HUES48 (cell line): ENCODE measurements at regions not wholly inside any gene's neighbourhood (a gene's known extent, or its start where the extent isn't known, plus 50 kb on each side); places are given as distances from the start of the nearest gene placed in this dataset.

Experiments
- H3K27ac ChIP-seq: one replicate; pipeline ENCODE4 v1.7.0; 2013; ENCODE audit warnings: low read depth, low read length, inconsistent platforms
- H3K27me3 ChIP-seq: 2 replicates; pipeline ENCODE4 v1.6.1; 2013; ENCODE audit warnings: mild to moderate bottlenecking, low read length; ENCODE audit not compliant: control insufficient read depth, insufficient read depth
- H3K36me3 ChIP-seq: 2 replicates; pipeline ENCODE4 v1.6.1; 2013; ENCODE audit warnings: low read length; ENCODE audit not compliant: control insufficient read depth, insufficient read depth
- H3K4me1 ChIP-seq: 2 replicates; pipeline ENCODE4 v1.6.1; 2013; ENCODE audit warnings: mild to moderate bottlenecking, low read length; ENCODE audit not compliant: control insufficient read depth, insufficient read depth
- H3K4me3 ChIP-seq: 2 replicates; pipeline ENCODE4 v1.5.1; 2013; ENCODE audit warnings: mild to moderate bottlenecking, low read depth, low read length
- H3K9ac ChIP-seq: 2 replicates; pipeline ENCODE4 v1.6.1; 2013; ENCODE audit warnings: mild to moderate bottlenecking, low read depth, low read length, moderate library complexity
- H3K9me3 ChIP-seq: 2 replicates; pipeline ENCODE4 v1.6.1; 2013; ENCODE audit warnings: low read length; ENCODE audit not compliant: control insufficient read depth, insufficient read depth

DNA sequence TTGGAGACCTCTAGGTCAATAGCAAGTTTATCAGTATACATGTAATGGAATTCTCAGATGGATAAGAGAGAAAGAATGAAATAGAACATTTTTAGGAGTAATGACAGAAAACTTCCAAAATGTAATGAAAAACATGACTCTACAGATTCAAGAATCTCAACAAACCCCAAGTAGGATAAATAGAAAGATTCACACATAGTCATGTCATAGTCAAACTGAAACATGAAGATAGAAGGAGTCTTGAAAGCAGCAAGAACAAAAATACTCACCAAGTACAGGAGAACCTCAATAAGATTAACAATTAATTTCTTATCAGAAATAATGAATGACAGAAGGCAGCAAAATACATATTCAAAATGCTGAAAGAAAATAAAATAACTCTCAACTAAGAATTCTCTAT, 164.5 kb downstream of the SPATA31D1 start:
- Histone ChIP-seq H3K9ac (no peak overlapping the region), H3K4me1 (peaks cover 4% of the 10 kb centered on the region; the same call in 1 of the 2 replicates), H3K36me3 (no peaks in the 10 kb centered on the region), H3K27ac (no peak overlapping the region), H3K27me3 (no peaks in the 10 kb centered on the region), H3K9me3 (no peaks in the 10 kb centered on the region), H3K4me3 (no peak overlapping the region)

DNA sequence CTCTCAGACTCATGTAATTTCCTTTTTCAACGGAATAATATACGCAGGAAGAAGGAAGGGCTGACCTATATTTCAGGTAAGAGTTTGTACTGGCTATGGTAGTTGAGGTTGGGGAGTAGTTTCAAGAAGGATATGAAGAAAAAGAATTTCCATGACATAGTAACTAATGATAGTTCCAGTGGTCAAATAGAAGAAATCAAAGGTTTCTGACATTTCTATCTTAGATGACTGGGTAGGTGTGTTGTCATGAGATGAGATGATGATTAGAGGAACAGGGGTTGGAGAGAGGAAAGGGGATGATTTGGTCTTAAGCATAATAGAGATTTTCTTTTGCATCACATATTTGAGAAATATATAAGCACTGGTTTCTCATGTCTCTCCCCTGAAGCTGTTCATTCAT, 166.0 kb downstream of the SPATA31D1 start:
- Histone ChIP-seq H3K9ac (no peak overlapping the region), H3K27ac (no peak overlapping the region), H3K27me3 (no peaks in the 10 kb centered on the region), H3K36me3 (no peaks in the 10 kb centered on the region), H3K4me1 (peaks cover 5% of the 10 kb centered on the region; the same call in 1 of the 2 replicates), H3K9me3 (no peaks in the 10 kb centered on the region), H3K4me3 (no peak overlapping the region)

DNA sequence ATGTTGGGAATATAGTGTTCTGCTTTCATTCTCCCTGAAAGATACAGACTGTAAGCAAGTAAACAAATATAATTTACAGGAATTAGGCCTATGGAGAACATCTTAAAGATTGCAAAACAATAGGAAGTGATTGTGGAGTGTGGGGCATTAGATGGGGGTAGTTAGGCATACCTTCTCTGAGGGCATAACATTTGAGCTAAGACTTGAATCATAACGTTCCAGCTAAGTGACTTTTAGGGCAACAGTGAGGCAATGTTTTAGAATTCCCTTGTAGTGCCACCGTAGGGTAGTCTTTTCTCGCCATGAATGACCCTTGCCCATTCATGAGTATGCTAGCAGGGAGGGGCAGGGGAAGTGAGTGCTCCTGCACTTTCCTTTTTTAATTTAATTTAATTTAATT, 173.3 kb downstream of the SPATA31D1 start:
- no peak overlapping the region for H3K27ac ChIP-seq
- no peak overlapping the region for H3K9ac ChIP-seq
- H3K27me3 ChIP-seq, result no peaks in the 10 kb centered on the region
- H3K4me1 ChIP-seq, result peaks cover 5% of the 10 kb centered on the region; the same call in 1 of the 2 replicates
- no peaks in the 10 kb centered on the region for H3K36me3 ChIP-seq
- no peak overlapping the region for H3K4me3 ChIP-seq
- H3K9me3 ChIP-seq, result no peaks in the 10 kb centered on the region

DNA sequence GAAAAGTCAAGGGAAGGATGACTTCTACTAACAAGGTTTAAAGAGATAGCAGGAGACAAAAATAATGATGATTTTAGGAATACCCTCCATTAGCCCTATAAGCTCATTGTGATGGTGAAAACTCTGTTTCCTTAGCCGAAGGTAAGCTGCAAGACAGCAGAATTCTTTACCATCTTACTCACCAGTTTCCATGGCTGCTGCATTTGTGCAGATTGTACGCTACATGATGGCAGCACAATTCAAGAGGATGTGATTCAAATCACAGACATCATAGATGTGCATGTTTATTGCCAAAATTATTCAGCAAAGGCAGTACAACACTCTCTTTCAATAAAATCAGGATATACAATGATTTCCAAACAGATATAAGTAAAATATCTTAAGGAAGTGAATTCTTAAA, 175.6 kb downstream of the SPATA31D1 start:
- Histone ChIP-seq H3K4me3 (no peak overlapping the region), H3K4me1 (no peaks in the 10 kb centered on the region), H3K27ac (no peak overlapping the region), H3K9ac (no peak overlapping the region), H3K27me3 (no peaks in the 10 kb centered on the region), H3K36me3 (no peaks in the 10 kb centered on the region), H3K9me3 (no peaks in the 10 kb centered on the region)

DNA sequence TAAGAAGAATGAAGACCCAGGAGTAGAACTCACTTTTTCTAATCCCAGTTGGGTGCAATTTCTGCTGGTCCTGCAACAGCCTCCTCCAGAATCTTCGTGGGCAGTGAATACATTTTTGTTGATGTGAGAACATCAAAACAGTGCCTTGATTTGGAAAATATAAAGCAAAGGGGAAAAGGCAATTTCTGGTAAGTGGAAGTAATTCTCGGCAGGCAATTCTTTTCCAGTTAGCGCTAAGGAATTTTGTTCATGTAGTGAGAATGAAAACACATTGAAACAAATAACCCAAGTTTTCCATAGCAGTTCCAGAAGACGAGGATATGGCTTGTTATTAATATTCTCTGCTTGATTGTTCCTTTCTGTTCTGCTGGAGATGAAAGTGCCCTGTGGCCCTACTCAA, 178.7 kb downstream of the SPATA31D1 start:
- Histone ChIP-seq H3K36me3 (no peaks in the 10 kb centered on the region), H3K4me1 (peaks cover 18% of the 10 kb centered on the region), H3K4me3 (no peak overlapping the region), H3K9me3 (no peaks in the 10 kb centered on the region), H3K27me3 (no peaks in the 10 kb centered on the region), H3K9ac (no peak overlapping the region), H3K27ac (no peak overlapping the region)

DNA sequence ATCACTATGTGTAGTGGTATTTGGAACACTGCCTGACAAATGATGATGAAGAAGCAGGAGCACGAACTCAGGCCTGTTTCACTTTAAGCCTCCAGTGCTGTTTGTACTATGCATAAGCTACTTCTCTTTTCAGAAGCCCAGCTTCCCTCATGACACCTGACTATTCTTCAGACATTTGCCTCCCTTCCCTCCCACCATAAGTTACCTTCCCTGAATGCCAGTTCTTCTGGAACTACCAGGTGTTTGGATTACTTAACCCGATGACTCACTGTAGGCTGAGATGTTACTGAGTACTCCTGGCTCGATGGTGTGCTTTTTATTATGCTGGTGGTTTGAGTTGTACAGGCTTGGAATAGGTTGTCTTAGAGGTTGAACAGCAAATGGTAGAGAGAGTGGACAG, 180.0 kb downstream of the SPATA31D1 start:
- no peaks in the 10 kb centered on the region for H3K36me3 ChIP-seq
- no peak overlapping the region for H3K4me3 ChIP-seq
- H3K27ac ChIP-seq, result no peak overlapping the region
- H3K9me3 ChIP-seq, result no peaks in the 10 kb centered on the region
- H3K27me3 ChIP-seq, result no peaks in the 10 kb centered on the region
- H3K4me1 ChIP-seq, result peaks cover 18% of the 10 kb centered on the region
- H3K9ac ChIP-seq, result no peak overlapping the region

DNA sequence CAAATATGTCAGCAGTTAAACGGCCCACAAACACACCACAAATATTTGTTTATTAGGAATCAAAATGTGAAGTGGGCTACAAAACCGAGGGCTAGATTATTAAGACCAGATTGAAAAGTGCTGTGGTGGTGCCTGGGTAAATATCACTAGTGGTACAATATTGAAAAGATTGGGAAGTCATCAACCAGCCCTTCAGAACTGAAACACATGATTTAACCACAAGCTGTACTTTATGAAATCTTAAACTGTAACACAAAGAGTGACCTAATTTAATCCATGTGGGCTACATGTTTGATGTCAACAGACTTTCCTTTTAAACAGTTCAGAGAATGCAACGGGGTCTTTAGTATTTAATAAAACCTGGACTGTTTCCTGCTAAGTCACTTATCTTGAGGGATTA, 182.3 kb downstream of the SPATA31D1 start:
- Histone ChIP-seq H3K27ac (peak overlapping the region; percentile 66), H3K4me3 (no peak overlapping the region), H3K4me1 (peaks cover 18% of the 10 kb centered on the region), H3K27me3 (no peaks in the 10 kb centered on the region), H3K9me3 (no peaks in the 10 kb centered on the region), H3K36me3 (no peaks in the 10 kb centered on the region), H3K9ac (no peak overlapping the region)

DNA sequence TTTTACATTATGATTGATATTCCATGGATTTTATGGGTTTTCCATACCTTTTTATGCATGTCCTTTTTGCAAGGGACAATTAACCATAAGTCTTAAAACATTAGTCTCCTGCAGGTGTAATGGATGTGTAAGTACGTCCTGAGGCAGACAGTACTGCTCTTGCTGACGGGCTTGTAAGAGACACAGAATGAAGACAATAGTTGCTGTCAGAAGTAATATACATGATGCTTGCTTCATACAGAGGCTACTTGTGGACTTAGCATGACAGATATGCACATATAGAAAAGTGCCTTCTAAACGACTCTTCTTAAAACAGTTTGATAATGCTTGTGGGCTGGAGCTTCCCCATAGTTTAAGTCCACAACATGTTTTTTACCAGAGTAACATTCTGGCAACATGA, 182.7 kb downstream of the SPATA31D1 start:
- Histone ChIP-seq H3K4me1 (peaks cover 18% of the 10 kb centered on the region), H3K9ac (no peak overlapping the region), H3K27ac (no peak overlapping the region), H3K27me3 (no peaks in the 10 kb centered on the region), H3K36me3 (no peaks in the 10 kb centered on the region), H3K4me3 (no peak overlapping the region), H3K9me3 (no peaks in the 10 kb centered on the region)

DNA sequence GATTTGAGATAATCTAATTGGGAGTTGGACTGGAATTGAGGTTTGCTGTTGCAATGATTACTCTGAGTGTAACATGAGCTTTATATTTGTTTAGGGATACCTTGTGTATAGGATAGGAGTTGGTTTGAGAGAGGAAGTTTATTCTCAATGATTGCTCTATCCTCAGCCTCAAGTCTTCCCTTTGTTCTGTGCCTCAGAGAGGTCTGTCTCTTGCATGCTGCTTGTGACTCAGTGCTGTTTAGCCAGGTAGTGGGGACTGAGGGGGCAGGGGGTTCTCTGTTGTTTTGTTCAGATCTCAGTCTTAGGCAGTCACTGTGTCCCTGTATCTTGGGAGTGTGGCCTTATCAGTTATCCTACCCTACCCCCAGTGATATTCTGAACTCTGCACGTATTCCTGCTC, 192.1 kb downstream of the SPATA31D1 start:
- no peaks in the 10 kb centered on the region for H3K36me3 ChIP-seq
- peaks cover 10% of the 10 kb centered on the region for H3K4me1 ChIP-seq
- no peak overlapping the region for H3K9ac ChIP-seq
- no peak overlapping the region for H3K4me3 ChIP-seq
- H3K27ac ChIP-seq, result no peak overlapping the region
- H3K9me3 ChIP-seq, result no peaks in the 10 kb centered on the region
- H3K27me3 ChIP-seq, result no peaks in the 10 kb centered on the region

DNA sequence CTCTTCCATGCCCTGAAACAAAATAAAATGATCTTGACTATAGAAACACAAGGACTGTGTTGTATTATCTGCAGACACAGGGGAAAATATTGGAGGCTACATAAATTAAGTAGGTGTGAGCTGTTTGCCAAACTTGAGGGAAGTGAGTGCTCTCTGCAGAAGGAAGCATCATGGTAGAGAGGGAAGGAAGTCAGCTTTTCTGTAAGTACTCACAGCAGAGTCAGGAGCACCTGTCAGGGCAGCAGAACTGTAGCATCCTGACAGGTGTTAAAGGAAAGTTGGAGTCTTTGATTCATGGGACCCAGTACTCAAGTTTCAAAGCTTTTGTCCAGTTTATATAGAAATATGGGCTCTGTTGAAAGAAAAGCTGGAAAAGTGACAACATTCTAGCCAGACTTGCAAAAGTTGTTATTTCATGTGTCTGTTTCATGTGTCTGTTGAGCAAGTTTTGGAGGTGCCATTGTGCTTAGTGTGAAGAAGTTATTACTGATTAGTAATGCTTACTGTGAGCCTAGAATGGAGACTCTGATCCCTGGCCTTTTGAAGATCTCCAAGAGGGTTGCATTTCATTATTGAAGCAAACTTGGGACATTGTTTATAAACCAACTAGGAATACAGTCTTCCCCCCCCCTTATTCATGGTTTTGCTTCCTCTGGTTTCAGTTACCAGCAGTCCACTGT, 194.7 kb downstream of the SPATA31D1 start:
- Histone ChIP-seq H3K36me3 (no peaks in the 10 kb centered on the region), H3K4me3 (no peak overlapping the region), H3K27me3 (no peaks in the 10 kb centered on the region), H3K9me3 (no peaks in the 10 kb centered on the region), H3K27ac (no peak overlapping the region), H3K9ac (no peak overlapping the region), H3K4me1 (peaks cover 10% of the 10 kb centered on the region)

DNA sequence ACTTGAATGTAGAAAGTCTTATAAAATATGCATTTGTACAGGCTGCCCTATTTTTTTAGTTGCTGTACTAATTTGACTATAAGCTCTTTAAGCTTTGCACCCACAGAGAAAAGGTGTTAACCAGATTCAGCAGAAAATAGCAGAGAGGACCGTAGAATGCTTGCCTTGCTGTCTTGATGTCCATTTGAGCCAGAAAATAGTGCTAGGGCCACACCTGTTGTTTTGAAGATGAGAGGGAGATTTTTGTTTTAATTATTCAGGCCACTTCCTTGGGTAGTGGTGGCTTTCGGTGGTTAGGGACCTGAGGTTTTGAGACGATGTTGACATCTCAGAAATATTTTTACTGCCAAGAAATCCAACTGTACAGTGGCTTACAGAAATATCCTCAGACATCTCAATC, 196.0 kb downstream of the SPATA31D1 start:
- no peak overlapping the region for H3K9ac ChIP-seq
- H3K27ac ChIP-seq, result no peak overlapping the region
- no peak overlapping the region for H3K4me3 ChIP-seq
- H3K4me1 ChIP-seq, result peaks cover 10% of the 10 kb centered on the region
- no peaks in the 10 kb centered on the region for H3K36me3 ChIP-seq
- no peaks in the 10 kb centered on the region for H3K9me3 ChIP-seq
- H3K27me3 ChIP-seq, result no peaks in the 10 kb centered on the region
